Amniotic epithelial cell (primary cell): ENCODE measurements at regions not wholly inside any gene's neighbourhood (a gene's known extent, or its start where the extent isn't known, plus 50 kb on each side); places are given as distances from the start of the nearest gene placed in this dataset.
"Not testable (repeated sequence)": the region's sequence is repeated elsewhere in the genome, so short reads cannot be mapped to it uniquely, and the experiment has no call there.

Experiments
- DNase-seq: peaks from one replicate; pipeline ENCODE4 v3.0.0-alpha.2; 2010; ENCODE audit warnings: low read depth

DNA sequence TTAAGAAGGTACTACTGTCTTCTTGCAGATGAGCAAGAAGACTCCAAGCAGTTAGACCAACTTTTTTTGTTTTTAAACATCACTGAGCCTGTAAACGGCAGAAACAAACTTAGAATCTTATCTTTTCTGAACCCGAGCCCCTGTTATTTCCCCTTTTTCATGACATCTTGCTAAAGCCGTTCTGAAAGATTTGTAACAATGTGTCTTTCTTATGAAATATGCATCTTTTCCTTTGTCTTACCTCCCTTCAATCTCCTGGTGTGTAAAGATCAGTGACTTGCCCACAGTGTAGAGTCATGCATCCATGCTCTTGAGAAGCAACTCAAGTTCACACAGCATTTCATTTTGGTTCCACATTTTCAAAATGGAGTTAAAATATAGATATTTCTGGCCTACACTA is 288.8 kb upstream of the CELF4 start:
- DNase-seq, result no peak

DNA sequence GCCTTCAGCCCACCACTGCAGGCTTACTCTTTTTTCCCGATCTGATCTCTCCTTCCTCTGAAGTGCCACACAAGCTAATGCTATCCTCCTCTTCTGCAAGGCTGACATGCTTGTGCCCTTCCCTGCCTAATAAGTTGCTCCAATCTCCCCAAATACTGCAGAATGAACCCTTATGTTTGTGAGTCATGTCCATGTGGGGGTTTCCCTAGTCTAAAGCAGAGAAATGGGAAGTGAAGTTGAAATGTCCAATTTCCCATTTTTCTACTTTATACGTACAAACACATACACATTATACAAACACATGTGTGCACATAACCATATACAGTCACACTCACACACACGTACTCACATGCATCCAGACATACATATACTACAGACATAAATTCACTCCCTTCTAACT is 288.1 kb upstream of the CELF4 start:
- DNase-seq, result no peak

- no peak for DNase-seq
These were observed 286.9 kb upstream of the CELF4 start for GRCh38 chr18:37852464-37852863.

- no peak for DNase-seq
These were observed 281.9 kb upstream of the CELF4 start for GRCh38 chr18:37847544-37847943.

DNA sequence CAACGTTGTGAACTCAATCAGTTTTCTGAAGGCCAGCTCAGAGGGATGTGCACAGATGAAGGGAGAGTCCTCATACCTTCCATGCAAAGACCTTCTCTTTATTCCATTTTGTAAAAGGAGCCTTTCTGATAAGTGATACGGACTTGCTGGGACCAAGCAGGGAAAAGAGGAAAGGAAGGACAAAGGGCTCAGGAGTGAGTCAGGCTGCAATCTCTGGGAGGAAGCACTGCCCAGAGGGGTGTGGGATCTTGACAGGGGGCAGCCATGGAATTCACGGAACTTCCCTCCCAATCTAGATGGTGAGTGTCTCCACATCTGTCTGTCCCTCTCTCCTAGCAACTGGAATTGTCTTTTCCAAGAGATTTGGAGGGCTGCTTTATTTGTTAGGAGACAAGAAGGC is 281.4 kb upstream of the CELF4 start:
- no peak for DNase-seq

- no peak for DNase-seq
These were observed 279.9 kb upstream of the CELF4 start for GRCh38 chr18:37845498-37845897.

GRCh38 chr18:37844209-37844970 is 278.8 kb upstream of the CELF4 start:
- DNase-seq, result no peak

- no peak for DNase-seq
These were observed 272.5 kb upstream of the CELF4 start for GRCh38 chr18:37838083-37838482.

GRCh38 chr18:37836071-37836970 is 270.7 kb upstream of the CELF4 start:
- DNase-seq, result no peak

DNA sequence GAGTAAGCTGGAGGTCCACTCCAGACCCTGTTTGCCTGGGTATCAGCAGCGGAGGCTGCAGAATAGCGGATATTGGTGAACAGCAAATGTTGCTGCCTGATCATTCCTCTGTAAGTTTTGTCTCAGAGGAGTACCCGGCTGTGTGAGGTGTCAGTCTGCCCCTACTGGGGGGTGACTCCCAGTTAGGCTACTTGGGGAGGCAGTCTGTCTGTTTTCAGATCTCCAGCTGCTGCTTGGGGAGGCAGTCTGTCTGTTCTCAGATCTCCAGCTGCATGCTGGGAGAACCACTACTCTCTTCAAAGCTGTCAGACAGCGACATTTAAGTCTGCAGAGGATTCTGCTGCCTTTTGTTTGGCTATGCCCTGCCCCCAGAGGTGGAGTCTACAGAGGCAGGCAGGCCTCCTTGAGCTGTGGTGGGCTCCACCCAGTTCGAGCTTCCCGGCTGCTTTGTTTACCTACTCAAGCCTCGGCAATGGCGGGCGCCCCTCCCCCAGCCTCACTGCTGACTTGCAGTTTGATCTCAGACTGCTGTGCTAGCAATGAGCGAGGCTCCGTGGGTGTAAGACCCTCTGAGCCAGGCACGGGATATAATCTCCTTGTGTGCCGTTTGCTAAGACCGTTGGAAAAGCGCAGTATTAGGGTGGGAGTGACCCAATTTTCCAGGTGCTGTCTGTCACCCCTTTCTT is 266.6 kb upstream of the CELF4 start:
- DNase-seq, result not testable (repeated sequence)

- DNase-seq, result no peak
These were observed 247.4 kb upstream of the CELF4 start for GRCh38 chr18:37812961-37813360.

DNA sequence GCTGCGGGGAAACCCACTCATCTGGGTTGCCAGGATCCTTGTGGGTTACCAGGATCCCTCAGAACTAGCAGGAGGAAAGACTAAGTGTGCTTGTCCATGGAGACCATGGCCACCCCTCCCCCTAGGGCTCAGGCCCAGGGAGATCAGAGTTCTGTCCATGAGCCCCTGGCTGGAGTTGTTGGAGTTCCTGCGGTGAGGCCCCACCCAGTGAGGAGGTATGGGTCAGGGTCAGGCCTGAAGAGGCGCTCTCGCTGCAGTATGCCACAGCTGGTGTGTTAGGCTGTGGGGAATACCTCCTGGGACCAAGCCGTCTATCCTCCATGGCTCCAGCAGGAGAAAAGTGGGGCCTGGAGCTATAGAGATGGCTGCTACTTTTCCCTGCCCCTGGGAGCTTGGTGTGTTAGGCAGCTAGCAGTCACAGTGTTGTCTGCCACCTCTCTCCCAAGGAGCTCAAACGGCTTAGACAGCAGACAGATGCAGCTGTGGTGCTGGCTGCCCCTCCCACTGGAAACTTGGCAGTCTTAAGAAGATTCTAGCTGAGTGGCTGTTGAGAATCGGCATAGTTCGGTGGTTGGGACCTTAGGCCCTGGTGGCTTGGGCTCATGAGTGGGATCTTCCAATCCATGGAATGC is 240.3 kb upstream of the CELF4 start:
- no peak for DNase-seq

GRCh38 chr18:37796823-37797349 is 231.3 kb upstream of the CELF4 start:
- DNase-seq, result no peak

DNA sequence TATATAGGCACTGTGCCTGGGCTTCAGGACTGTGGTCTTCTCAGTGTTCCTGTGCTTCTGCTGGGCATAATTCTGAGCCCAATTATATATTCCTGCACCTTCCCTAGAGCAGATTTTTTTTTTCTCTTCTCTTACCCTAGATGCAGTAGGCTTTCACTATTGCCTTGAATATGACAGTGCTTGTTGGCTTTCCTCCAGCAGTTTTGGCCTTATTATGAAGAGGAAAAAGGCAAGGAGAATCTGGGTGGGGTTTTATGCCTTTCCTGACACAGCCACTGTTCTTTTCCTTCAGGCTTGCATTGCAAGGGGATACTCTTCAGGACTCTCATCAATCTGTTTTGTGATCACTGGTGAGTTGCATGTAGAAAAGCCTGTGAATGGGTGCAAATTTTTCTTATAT is 221.9 kb upstream of the CELF4 start:
- no peak for DNase-seq

DNA sequence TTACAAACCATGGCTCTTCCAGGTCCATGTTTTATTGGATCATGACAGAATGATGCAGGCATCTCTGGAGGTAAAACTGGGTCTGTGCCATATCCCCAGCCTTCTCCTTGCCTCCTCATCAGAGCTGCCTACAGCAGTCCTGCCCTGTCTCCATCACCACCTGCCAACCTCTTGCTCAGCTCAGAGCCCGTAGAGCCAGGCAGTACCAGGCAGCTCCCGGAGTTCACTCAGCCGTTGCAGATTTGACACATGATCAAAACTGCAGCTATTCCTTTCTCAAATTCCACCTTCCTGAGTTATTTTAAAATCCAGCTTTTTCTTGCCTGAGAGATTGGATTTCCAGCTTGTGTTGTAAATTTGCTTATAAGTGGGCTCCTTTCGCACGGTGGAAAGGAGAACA is 218.2 kb upstream of the CELF4 start:
- DNase-seq, result no peak

DNA sequence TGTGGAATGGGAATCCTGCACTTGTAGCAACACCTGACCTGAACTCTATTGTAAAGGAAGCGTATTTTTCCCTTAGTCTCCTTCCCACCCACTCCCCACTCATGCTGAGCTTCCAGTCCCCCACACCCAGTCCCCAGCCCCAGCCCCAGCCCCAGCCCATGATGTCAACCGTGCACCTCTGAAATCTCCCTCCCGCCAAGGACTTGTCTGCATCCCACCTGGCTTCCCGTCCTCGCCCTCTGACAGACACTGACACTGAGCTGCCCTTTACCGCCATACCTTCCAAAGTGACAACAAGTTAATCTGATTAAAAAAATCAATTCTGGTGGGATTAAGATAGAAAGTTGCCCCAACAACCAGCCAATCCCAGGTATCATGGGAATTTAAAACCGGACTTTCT is 213.6 kb upstream of the CELF4 start:
- no peak for DNase-seq

GRCh38 chr18:37778417-37779165 is 213.0 kb upstream of the CELF4 start:
- no peak for DNase-seq

DNA sequence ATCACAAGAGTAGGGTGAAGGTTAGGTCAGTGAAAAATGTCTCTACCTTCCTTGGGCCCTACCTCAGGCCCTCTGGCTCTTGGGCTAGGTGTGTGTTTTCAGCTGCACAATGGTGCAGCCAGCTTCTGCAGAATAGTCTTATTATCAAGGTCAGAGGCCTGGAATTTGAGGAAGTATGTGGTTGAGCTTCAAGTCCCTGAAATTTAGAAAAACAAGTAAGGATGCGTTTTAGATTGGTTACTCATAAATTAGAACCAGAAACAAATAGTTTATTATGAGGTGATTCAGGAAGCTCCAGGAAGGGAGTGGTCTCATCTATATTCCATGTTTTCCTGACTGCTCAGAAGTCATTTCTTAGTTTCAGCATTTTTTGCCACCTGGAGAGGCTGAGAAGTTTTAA is 204.2 kb upstream of the CELF4 start:
- no peak for DNase-seq

GRCh38 chr18:37764541-37765288 is 199.1 kb upstream of the CELF4 start:
- DNase-seq, result no peak

DNA sequence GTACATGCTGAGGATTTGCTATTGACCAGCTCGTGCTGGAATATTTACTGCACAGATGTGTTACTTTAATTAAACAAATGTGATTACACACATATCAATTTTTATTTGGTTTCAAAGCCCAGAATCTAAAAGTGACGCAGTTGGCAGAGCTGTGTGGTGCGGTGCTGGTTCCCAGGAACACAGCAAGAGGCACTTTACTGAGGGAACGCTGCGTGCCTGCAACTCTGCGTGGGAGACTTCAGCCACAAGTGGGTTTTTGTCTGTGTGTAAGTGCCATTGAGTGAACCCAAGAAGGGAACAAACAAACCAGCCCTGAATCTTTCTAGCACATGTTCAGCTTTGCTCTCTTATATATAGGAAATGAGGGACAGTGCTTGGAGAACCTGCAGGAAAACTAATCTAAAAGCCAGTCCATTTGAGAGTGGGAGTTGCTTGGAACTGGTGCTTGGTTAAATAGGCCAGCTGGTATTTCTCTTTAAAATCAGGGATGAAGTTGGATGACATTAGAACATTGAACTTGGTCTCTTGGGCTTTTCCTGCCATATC is 196.6 kb upstream of the CELF4 start:
- DNase-seq, result no peak
